Colonic mucosa (tissue), 4 donors: ENCODE measurements at regions not wholly inside any gene's neighbourhood (a gene's known extent, or its start where the extent isn't known, plus 50 kb on each side); places are given as distances from the start of the nearest gene placed in this dataset.
"Not testable (repeated sequence)": the region's sequence is repeated elsewhere in the genome, so short reads cannot be mapped to it uniquely, and the experiment has no call there.

Experiments
- DNase-seq: peaks from one replicate; pipeline ENCODE4 v3.0.0-alpha.2; 2020
- H3K27ac ChIP-seq: fragments of 200-600 bp; one replicate; pipeline ENCODE4 v1.8.0; 2021
- H3K27me3 ChIP-seq: fragments of 200-600 bp; one replicate; pipeline ENCODE4 v1.8.0; 2021
- H3K36me3 ChIP-seq: fragments of 200-600 bp; one replicate; pipeline ENCODE4 v1.8.0; 2021
- H3K4me1 ChIP-seq: fragments of 200-600 bp; one replicate; pipeline ENCODE4 v1.8.0; 2021; ENCODE audit warnings: mild to moderate bottlenecking
- H3K4me3 ChIP-seq: fragments of 200-600 bp; one replicate; pipeline ENCODE4 v1.8.0; 2021
- H3K9ac ChIP-seq, 2 donors: one replicate each; pipeline ENCODE4 v1.7.0; 2013; ENCODE audit warnings: control low read depth in 2 of 2, low read depth in 2 of 2, low read length in 2 of 2
- H3K9me3 ChIP-seq: fragments of 200-600 bp; one replicate; pipeline ENCODE4 v1.8.0; 2021
- intact Hi-C: fragments of 100-400 bp; cut with DNase I; formaldehyde crosslinking; loops from one replicate; pipeline ENCODE4 v1.14.1; 2022
- TF ChIP-seq, protein P1 (sequence below): fragments of 200-600 bp; IDR thresholded peaks from one replicate; pipeline ENCODE4 v1.8.0; 2022; ENCODE audit warnings: antibody characterized with exemption, mild to moderate bottlenecking
- donor health status: healthy.
- donor health status: DM: no; HTN: no; CAD: no.
- donor health status: DM: no; HTN: no; CAD: no.

GRCh38 chr2:57698935-57699449 is 347.6 kb upstream of the VRK2 start:
- Histone ChIP-seq H3K9ac (no peak overlapping the region), H3K4me3 (no peak overlapping the region), H3K36me3 (no peaks in the 10 kb centered on the region), H3K4me1 (no peaks in the 10 kb centered on the region), H3K27ac (no peak overlapping the region), H3K9me3 (no peaks in the 10 kb centered on the region), H3K27me3 (no peaks in the 10 kb centered on the region)
- intact Hi-C loops: no loop called here
- TF ChIP-seq, protein P1, sequence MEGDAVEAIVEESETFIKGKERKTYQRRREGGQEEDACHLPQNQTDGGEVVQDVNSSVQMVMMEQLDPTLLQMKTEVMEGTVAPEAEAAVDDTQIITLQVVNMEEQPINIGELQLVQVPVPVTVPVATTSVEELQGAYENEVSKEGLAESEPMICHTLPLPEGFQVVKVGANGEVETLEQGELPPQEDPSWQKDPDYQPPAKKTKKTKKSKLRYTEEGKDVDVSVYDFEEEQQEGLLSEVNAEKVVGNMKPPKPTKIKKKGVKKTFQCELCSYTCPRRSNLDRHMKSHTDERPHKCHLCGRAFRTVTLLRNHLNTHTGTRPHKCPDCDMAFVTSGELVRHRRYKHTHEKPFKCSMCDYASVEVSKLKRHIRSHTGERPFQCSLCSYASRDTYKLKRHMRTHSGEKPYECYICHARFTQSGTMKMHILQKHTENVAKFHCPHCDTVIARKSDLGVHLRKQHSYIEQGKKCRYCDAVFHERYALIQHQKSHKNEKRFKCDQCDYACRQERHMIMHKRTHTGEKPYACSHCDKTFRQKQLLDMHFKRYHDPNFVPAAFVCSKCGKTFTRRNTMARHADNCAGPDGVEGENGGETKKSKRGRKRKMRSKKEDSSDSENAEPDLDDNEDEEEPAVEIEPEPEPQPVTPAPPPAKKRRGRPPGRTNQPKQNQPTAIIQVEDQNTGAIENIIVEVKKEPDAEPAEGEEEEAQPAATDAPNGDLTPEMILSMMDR: no peak
- no peak for DNase-seq

- Histone ChIP-seq H3K9me3 (no peaks in the 10 kb centered on the region), H3K9ac (no peak overlapping the region), H3K27ac (no peak overlapping the region), H3K27me3 (no peaks in the 10 kb centered on the region), H3K4me3 (no peak overlapping the region), H3K4me1 (no peaks in the 10 kb centered on the region), H3K36me3 (no peaks in the 10 kb centered on the region)
- DNase-seq: no peak
- TF ChIP-seq, protein P1: no peak
- intact Hi-C loops: no loop called here
Measured at GRCh38 chr2:57701391-57701791, 345.2 kb upstream of the VRK2 start.

- no peak overlapping the region for H3K27ac ChIP-seq
- H3K4me1 ChIP-seq: no peaks in the 10 kb centered on the region
- H3K4me3 ChIP-seq: no peak overlapping the region
- H3K36me3 ChIP-seq: no peaks in the 10 kb centered on the region
- no peak for DNase-seq
- intact Hi-C loops: no loop called here
- H3K9ac ChIP-seq: no peak overlapping the region
- no peaks in the 10 kb centered on the region for H3K9me3 ChIP-seq
- H3K27me3 ChIP-seq: no peaks in the 10 kb centered on the region
- TF ChIP-seq, protein P1: no peak
Measured at GRCh38 chr2:57703407-57703806, 343.2 kb upstream of the VRK2 start.

GRCh38 chr2:57707794-57708193 is 338.8 kb upstream of the VRK2 start:
- H3K36me3 ChIP-seq, DNase-seq, H3K4me3 ChIP-seq, H3K27ac ChIP-seq, intact Hi-C loops, H3K9me3 ChIP-seq, H3K4me1 ChIP-seq, H3K9ac ChIP-seq, H3K27me3 ChIP-seq: not testable (repeated sequence)

DNA sequence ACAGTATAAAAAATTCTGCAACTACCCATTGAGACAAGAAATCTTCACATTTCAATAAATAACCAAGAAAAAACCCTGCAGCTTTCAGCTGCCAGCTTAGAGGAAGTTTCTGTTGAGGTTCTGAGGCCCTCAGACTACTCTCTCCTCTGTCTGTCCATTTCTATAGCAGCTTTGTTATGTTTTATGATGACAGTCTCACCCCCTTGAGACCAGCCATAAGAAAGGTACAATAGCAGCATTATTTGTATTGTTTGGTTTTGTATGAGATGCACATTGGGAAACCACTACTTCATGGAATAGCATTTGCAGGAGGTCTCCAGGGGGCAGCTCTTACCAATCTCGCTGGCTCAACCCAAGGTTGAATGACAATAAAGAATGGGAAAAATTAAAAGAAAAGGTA is 334.6 kb upstream of the VRK2 start:
- Histone ChIP-seq H3K4me3 (no peak overlapping the region), H3K27me3 (no peaks in the 10 kb centered on the region), H3K9ac (no peak overlapping the region), H3K4me1 (no peaks in the 10 kb centered on the region), H3K27ac (no peak overlapping the region), H3K36me3 (no peaks in the 10 kb centered on the region), H3K9me3 (no peaks in the 10 kb centered on the region)
- TF ChIP-seq, protein P1: no peak
- no peak for DNase-seq
- intact Hi-C loops: no loop called here

- peak; percentile 20 for DNase-seq
- Histone ChIP-seq H3K36me3 (no peaks in the 10 kb centered on the region), H3K4me3 (no peak overlapping the region), H3K27me3 (no peaks in the 10 kb centered on the region), H3K9ac (no peak overlapping the region), H3K27ac (no peak overlapping the region), H3K9me3 (no peaks in the 10 kb centered on the region), H3K4me1 (no peaks in the 10 kb centered on the region)
- TF ChIP-seq, protein P1: peak; percentile 67
- intact Hi-C loops: no loop called here
Measured at GRCh38 chr2:57720728-57721627, 325.6 kb upstream of the VRK2 start.
